PC-9 (cell line): ENCODE measurements at regions not wholly inside any gene's neighbourhood (a gene's known extent, or its start where the extent isn't known, plus 50 kb on each side); places are given as distances from the start of the nearest gene placed in this dataset.

Experiments used
- EZH2 ChIP-seq: fragments of 200-600 bp; sonication (generic); IDR thresholded peaks from 2 replicates; pipeline ENCODE4 v1.8.0; 2017; ENCODE audit warnings: antibody characterized with exemption, low read depth
- TF ChIP-seq, protein P1 (sequence below): fragments of 200-600 bp; sonication (generic); conservative IDR thresholded peaks from 2 replicates; pipeline ENCODE4 v1.6.1; 2017; ENCODE audit warnings: mixed run types, antibody characterized with exemption, mild to moderate bottlenecking, moderate library complexity

DNA sequence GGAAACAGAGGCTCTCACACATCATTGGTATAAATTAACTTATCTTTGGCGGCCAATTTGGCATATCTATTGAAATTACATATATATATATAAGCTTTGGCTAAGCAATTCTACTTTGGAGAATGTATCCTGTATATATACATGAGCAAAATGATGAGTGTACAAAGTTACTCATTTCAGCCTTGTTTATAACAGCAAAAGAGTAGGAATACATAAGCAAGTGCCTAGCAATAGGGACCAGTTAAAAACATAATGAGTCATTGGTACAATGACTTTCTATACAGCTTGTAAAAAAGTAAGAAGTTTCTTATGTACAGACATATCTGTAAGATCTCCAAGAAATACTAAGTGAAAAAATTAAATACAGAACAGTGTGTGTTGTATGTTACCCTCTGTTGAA is 190.8 kb downstream of the LTN1 start:
- TF ChIP-seq, protein P1, sequence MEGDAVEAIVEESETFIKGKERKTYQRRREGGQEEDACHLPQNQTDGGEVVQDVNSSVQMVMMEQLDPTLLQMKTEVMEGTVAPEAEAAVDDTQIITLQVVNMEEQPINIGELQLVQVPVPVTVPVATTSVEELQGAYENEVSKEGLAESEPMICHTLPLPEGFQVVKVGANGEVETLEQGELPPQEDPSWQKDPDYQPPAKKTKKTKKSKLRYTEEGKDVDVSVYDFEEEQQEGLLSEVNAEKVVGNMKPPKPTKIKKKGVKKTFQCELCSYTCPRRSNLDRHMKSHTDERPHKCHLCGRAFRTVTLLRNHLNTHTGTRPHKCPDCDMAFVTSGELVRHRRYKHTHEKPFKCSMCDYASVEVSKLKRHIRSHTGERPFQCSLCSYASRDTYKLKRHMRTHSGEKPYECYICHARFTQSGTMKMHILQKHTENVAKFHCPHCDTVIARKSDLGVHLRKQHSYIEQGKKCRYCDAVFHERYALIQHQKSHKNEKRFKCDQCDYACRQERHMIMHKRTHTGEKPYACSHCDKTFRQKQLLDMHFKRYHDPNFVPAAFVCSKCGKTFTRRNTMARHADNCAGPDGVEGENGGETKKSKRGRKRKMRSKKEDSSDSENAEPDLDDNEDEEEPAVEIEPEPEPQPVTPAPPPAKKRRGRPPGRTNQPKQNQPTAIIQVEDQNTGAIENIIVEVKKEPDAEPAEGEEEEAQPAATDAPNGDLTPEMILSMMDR, result no peak
- no peak for TF ChIP-seq EZH2
